Body of pancreas (tissue), 4 donors: ENCODE measurements at regions not wholly inside any gene's neighbourhood (a gene's known extent, or its start where the extent isn't known, plus 50 kb on each side); places are given as distances from the start of the nearest gene placed in this dataset.

Experiments used
- CTCF ChIP-seq, 7 experiments: fragments of 450-650 bp in 4 of 7; fragments of 200-600 bp in 3 of 7; sonication (generic) in 3 of 7; IDR thresholded peaks; one replicate each; pipeline ENCODE4 v1.5.1; 2016 to 2019; ENCODE audit warnings: antibody characterized with exemption in 7 of 7
- POLR2A ChIP-seq, 3 donors: fragments of 450-650 bp; IDR thresholded peaks; one replicate each; pipeline ENCODE4 v1.6.1; 2016; ENCODE audit warnings: antibody characterized with exemption in 3 of 3, mild to moderate bottlenecking in 2 of 3

- TF ChIP-seq CTCF (IDR thresholded peaks at IDR 0.05): no peak
- TF ChIP-seq POLR2A (IDR thresholded peaks at IDR 0.05): no peak
Observed at GRCh38 chr6:164099269-164099865, 684.8 kb downstream of the QKI start.
